CD4-positive, alpha-beta T cell treated with Interleukin-2 at 100 ng/mL for 4 hours (primary cell): ENCODE measurements at regions not wholly inside any gene's neighbourhood (a gene's known extent, or its start where the extent isn't known, plus 50 kb on each side); places are given as distances from the start of the nearest gene placed in this dataset.

ENCODE experiments used
- DNase-seq: peaks from one replicate; pipeline ENCODE4 v3.0.0-alpha.2; 2020; ENCODE audit warnings: low spot score

- no peak for DNase-seq
These were observed 878.7 kb upstream of the MAN1A1 start for GRCh38 chr6:120228297-120228696.

- no peak for DNase-seq
These were observed 869.8 kb upstream of the MAN1A1 start for GRCh38 chr6:120219339-120219738.

GRCh38 chr6:120214088-120214499, 864.5 kb upstream of the MAN1A1 start:
- no peak for DNase-seq

GRCh38 chr6:120211955-120212792, 862.6 kb upstream of the MAN1A1 start:
- DNase-seq, result no peak

- no peak for DNase-seq
These were observed 853.3 kb upstream of the MAN1A1 start for GRCh38 chr6:120202878-120203277.

GRCh38 chr6:120200853-120201252, 851.3 kb upstream of the MAN1A1 start:
- no peak for DNase-seq

- no peak for DNase-seq
These were observed 848.5 kb upstream of the MAN1A1 start for GRCh38 chr6:120198033-120198432.

- no peak for DNase-seq
These were observed 836.5 kb upstream of the MAN1A1 start for GRCh38 chr6:120186080-120186479.

GRCh38 chr6:120173250-120173649, 823.7 kb upstream of the MAN1A1 start:
- no peak for DNase-seq

GRCh38 chr6:120164531-120164930, 815.0 kb upstream of the MAN1A1 start:
- DNase-seq, result no peak

GRCh38 chr6:120157873-120158272, 808.3 kb upstream of the MAN1A1 start:
- DNase-seq, result no peak

- no peak for DNase-seq
These were observed 797.7 kb upstream of the MAN1A1 start for GRCh38 chr6:120147071-120147871.

- DNase-seq, result no peak
These were observed 792.0 kb upstream of the MAN1A1 start for GRCh38 chr6:120141601-120142000.

GRCh38 chr6:120137492-120137891, 787.9 kb upstream of the MAN1A1 start:
- no peak for DNase-seq

GRCh38 chr6:120129228-120129627, 779.7 kb upstream of the MAN1A1 start:
- DNase-seq, result no peak

GRCh38 chr6:120122401-120122800, 772.8 kb upstream of the MAN1A1 start:
- DNase-seq, result no peak

- DNase-seq, result no peak
These were observed 766.8 kb upstream of the MAN1A1 start for GRCh38 chr6:120116343-120116742.

GRCh38 chr6:120112980-120113379, 763.4 kb upstream of the MAN1A1 start:
- DNase-seq, result no peak

GRCh38 chr6:120111001-120111400, 761.4 kb upstream of the MAN1A1 start:
- DNase-seq, result no peak

- no peak for DNase-seq
These were observed 758.7 kb upstream of the MAN1A1 start for GRCh38 chr6:120108061-120108795.

- no peak for DNase-seq
These were observed 754.1 kb upstream of the MAN1A1 start for GRCh38 chr6:120103618-120104017.

- no peak for DNase-seq
These were observed 747.2 kb upstream of the MAN1A1 start for GRCh38 chr6:120096696-120097260.
